ENCODE measurements at regions not wholly inside any gene's neighbourhood (a gene's known extent, or its start where the extent isn't known, plus 50 kb on each side); places are given as distances from the start of the nearest gene placed in this dataset.

- Histone ChIP-seq H4K20me1 (ENCODE audit: insufficient read depth, poor library complexity, severe bottlenecking) (no peaks in the 10 kb centered on the region), H3K36me3 (replicated peaks; ENCODE audit: insufficient read depth, low read depth) (no peaks in the 10 kb centered on the region), H3K27ac (no peak overlapping the region), H3K27me3 (no peaks in the 10 kb centered on the region), H3K4me1 (ENCODE audit: insufficient read depth) (no peaks in the 10 kb centered on the region), H3K9me3 (ENCODE audit: low read depth) (no peaks in the 10 kb centered on the region), H2AFZ (no peak overlapping the region), H3K9me2 (replicated peaks; ENCODE audit: insufficient read depth) (no peaks in the 10 kb centered on the region), H3K79me2 (no peaks in the 10 kb centered on the region), H3K4me2 (no peak overlapping the region), H3K4me3 (no peak overlapping the region)
- 100% methylated on average over 1 of the region's 2 CpGs for WGBS (ENCODE audit: low lambda C conversion rate, missing lambda C conversion rate)
- TF ChIP-seq, protein P1, sequence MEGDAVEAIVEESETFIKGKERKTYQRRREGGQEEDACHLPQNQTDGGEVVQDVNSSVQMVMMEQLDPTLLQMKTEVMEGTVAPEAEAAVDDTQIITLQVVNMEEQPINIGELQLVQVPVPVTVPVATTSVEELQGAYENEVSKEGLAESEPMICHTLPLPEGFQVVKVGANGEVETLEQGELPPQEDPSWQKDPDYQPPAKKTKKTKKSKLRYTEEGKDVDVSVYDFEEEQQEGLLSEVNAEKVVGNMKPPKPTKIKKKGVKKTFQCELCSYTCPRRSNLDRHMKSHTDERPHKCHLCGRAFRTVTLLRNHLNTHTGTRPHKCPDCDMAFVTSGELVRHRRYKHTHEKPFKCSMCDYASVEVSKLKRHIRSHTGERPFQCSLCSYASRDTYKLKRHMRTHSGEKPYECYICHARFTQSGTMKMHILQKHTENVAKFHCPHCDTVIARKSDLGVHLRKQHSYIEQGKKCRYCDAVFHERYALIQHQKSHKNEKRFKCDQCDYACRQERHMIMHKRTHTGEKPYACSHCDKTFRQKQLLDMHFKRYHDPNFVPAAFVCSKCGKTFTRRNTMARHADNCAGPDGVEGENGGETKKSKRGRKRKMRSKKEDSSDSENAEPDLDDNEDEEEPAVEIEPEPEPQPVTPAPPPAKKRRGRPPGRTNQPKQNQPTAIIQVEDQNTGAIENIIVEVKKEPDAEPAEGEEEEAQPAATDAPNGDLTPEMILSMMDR (IDR thresholded peaks at IDR 0.05; ENCODE audit: poor library complexity): no peak
- DNase-seq (ENCODE audit: low spot score): no peak
Measured at GRCh38 chr6:169902070-169902469, 150.6 kb downstream of the ERMARD start.

- no peaks in the 10 kb centered on the region for H3K9me2 ChIP-seq (replicated peaks; ENCODE audit: insufficient read depth)
- no peak overlapping the region for H2AFZ ChIP-seq
- DNase-seq (ENCODE audit: low spot score): no peak
- H3K27ac ChIP-seq: no peak overlapping the region
- no peaks in the 10 kb centered on the region for H3K36me3 ChIP-seq (replicated peaks; ENCODE audit: insufficient read depth, low read depth)
- no peaks in the 10 kb centered on the region for H3K79me2 ChIP-seq
- no peaks in the 10 kb centered on the region for H3K27me3 ChIP-seq
- WGBS (ENCODE audit: low lambda C conversion rate, missing lambda C conversion rate): 84% methylated on average over 24 of the region's 24 CpGs
- H4K20me1 ChIP-seq (ENCODE audit: insufficient read depth, poor library complexity, severe bottlenecking): no peaks in the 10 kb centered on the region
- TF ChIP-seq EZH2phosphoT487 (IDR thresholded peaks at IDR 0.05; ENCODE audit: low read depth, severe bottlenecking, unreplicated experiment): no peak
- TF ChIP-seq EZH2 (IDR thresholded peaks at IDR 0.05; ENCODE audit: borderline replicate concordance): no peak
- TF ChIP-seq, protein P1 (IDR thresholded peaks at IDR 0.05; ENCODE audit: poor library complexity): no peak
- no peak overlapping the region for H3K4me3 ChIP-seq
- H3K4me2 ChIP-seq: no peak overlapping the region
- H3K4me1 ChIP-seq (ENCODE audit: insufficient read depth): no peaks in the 10 kb centered on the region
- H3K9me3 ChIP-seq (ENCODE audit: low read depth): no peaks in the 10 kb centered on the region
Measured at GRCh38 chr6:169899481-169900145, 148.2 kb downstream of the ERMARD start.

GRCh38 chr6:169898788-169899480 lies 147.5 kb downstream of the ERMARD start:
- Histone ChIP-seq H2AFZ (no peak overlapping the region), H3K9me3 (ENCODE audit: low read depth) (no peaks in the 10 kb centered on the region), H3K27ac (no peak overlapping the region), H3K36me3 (replicated peaks; ENCODE audit: insufficient read depth, low read depth) (no peaks in the 10 kb centered on the region), H3K4me2 (no peak overlapping the region), H3K9me2 (replicated peaks; ENCODE audit: insufficient read depth) (no peaks in the 10 kb centered on the region), H3K79me2 (no peaks in the 10 kb centered on the region), H3K4me1 (ENCODE audit: insufficient read depth) (no peaks in the 10 kb centered on the region), H3K4me3 (no peak overlapping the region), H4K20me1 (ENCODE audit: insufficient read depth, poor library complexity, severe bottlenecking) (no peaks in the 10 kb centered on the region), H3K27me3 (no peaks in the 10 kb centered on the region)
- no peak for TF ChIP-seq EZH2 (IDR thresholded peaks at IDR 0.05; ENCODE audit: borderline replicate concordance)
- no peak for TF ChIP-seq EZH2phosphoT487 (IDR thresholded peaks at IDR 0.05; ENCODE audit: low read depth, severe bottlenecking, unreplicated experiment)
- TF ChIP-seq, protein P1 (IDR thresholded peaks at IDR 0.05; ENCODE audit: poor library complexity): no peak
- DNase-seq (ENCODE audit: low spot score): no peak
- WGBS (ENCODE audit: low lambda C conversion rate, missing lambda C conversion rate): 75% methylated on average over 33 of the region's 35 CpGs
